ENCODE measurements at regions not wholly inside any gene's neighbourhood (a gene's known extent, or its start where the extent isn't known, plus 50 kb on each side); places are given as distances from the start of the nearest gene placed in this dataset.

DNA sequence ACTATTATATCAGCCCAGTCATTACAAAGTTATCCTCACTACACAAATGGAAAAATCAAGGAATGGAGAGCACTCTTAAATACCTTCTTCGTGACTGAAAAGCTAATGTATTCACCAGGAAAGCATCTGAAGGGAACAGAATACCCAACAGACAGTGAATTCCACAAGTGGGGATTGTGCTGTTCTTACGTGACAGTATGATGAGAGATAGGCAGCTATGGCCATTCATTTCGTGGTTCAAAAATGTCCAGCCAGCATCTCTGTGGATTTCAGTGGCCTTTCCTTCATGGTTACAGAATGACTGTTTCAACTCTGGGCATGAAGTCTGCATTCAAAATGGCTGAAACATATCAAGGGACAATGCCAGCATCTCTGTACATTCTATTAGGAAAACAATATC lies 323.8 kb downstream of the PRELID2 start:
- H4K20me1 ChIP-seq (ENCODE audit: insufficient read depth, low read length): no peaks in the 10 kb centered on the region
- no peak overlapping the region for H2AFZ ChIP-seq (ENCODE audit: low read depth, low read length)
- H3K79me2 ChIP-seq (ENCODE audit: low read length): no peaks in the 10 kb centered on the region
- no peak overlapping the region for H3K27ac ChIP-seq (ENCODE audit: low read length)
- no peak overlapping the region for H3K4me2 ChIP-seq (ENCODE audit: low read length)
- H3K4me3 ChIP-seq (ENCODE audit: low read length): no peak overlapping the region
- H3K27me3 ChIP-seq (ENCODE audit: low read depth, low read length): no peaks in the 10 kb centered on the region
- no peaks in the 10 kb centered on the region for H3K9me3 ChIP-seq (ENCODE audit: insufficient read depth, low read length)
- no peaks in the 10 kb centered on the region for H3K4me1 ChIP-seq (ENCODE audit: low read length)
- H3K36me3 ChIP-seq (replicated peaks; ENCODE audit: low read depth, low read length): no peaks in the 10 kb centered on the region
- no peak overlapping the region for H3K9ac ChIP-seq (ENCODE audit: low read length)
- TF ChIP-seq, protein P1, sequence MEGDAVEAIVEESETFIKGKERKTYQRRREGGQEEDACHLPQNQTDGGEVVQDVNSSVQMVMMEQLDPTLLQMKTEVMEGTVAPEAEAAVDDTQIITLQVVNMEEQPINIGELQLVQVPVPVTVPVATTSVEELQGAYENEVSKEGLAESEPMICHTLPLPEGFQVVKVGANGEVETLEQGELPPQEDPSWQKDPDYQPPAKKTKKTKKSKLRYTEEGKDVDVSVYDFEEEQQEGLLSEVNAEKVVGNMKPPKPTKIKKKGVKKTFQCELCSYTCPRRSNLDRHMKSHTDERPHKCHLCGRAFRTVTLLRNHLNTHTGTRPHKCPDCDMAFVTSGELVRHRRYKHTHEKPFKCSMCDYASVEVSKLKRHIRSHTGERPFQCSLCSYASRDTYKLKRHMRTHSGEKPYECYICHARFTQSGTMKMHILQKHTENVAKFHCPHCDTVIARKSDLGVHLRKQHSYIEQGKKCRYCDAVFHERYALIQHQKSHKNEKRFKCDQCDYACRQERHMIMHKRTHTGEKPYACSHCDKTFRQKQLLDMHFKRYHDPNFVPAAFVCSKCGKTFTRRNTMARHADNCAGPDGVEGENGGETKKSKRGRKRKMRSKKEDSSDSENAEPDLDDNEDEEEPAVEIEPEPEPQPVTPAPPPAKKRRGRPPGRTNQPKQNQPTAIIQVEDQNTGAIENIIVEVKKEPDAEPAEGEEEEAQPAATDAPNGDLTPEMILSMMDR (IDR thresholded peaks at IDR 0.05; ENCODE audit: low read depth, low read length): no peak
- no peak for TF ChIP-seq EZH2phosphoT487 (IDR thresholded peaks at IDR 0.05; ENCODE audit: low read depth)

DNA sequence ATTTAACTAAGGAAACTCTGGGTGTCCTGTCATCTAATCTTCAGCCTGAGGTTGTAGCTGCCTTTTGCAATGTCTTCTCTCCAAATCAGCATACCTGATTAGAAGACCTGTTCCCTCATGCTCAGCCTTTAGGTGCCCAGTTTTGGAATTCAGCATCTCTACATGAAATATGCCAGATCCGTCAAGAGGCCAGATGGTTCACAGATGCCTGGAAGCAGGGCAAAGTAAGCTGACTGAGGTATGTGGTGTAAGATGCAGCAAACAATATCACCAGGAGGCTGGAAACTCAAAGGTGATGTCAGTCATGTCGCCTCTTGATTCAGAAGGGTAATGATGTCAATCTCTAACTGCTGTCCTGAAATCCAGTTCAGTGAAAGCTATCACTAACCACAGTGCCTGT lies 324.4 kb downstream of the PRELID2 start:
- no peaks in the 10 kb centered on the region for H3K9me3 ChIP-seq (ENCODE audit: insufficient read depth, low read length)
- H4K20me1 ChIP-seq (ENCODE audit: insufficient read depth, low read length): no peaks in the 10 kb centered on the region
- no peak overlapping the region for H3K4me3 ChIP-seq (ENCODE audit: low read length)
- no peak overlapping the region for H2AFZ ChIP-seq (ENCODE audit: low read depth, low read length)
- no peaks in the 10 kb centered on the region for H3K4me1 ChIP-seq (ENCODE audit: low read length)
- no peak overlapping the region for H3K9ac ChIP-seq (ENCODE audit: low read length)
- no peak overlapping the region for H3K4me2 ChIP-seq (ENCODE audit: low read length)
- no peaks in the 10 kb centered on the region for H3K79me2 ChIP-seq (ENCODE audit: low read length)
- TF ChIP-seq, protein P1 (IDR thresholded peaks at IDR 0.05; ENCODE audit: low read depth, low read length): no peak
- TF ChIP-seq EZH2phosphoT487 (IDR thresholded peaks at IDR 0.05; ENCODE audit: low read depth): no peak
- H3K27ac ChIP-seq (ENCODE audit: low read length): no peak overlapping the region
- no peaks in the 10 kb centered on the region for H3K36me3 ChIP-seq (replicated peaks; ENCODE audit: low read depth, low read length)
- H3K27me3 ChIP-seq (ENCODE audit: low read depth, low read length): no peaks in the 10 kb centered on the region

DNA sequence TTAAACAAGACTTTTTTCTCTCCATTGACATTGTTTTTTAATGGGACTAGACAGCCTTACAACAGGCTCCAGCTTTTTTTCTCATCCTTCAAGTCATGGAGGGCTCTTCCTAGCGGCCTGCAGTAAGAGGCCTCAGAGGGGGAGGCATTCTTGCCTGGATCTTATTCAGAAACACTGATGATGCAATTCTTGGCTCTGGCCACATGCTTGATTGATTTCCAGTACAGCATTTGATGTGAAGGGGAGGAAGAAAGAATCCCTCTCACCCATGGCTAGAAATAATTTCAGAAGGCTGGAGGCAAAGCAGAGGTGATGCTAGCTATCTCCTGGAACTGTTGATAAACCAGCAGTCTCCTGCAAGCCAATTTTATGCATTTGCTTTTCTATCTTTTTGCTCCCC lies 324.8 kb downstream of the PRELID2 start:
- H3K4me1 ChIP-seq (ENCODE audit: low read length): no peaks in the 10 kb centered on the region
- no peak overlapping the region for H3K9ac ChIP-seq (ENCODE audit: low read length)
- H2AFZ ChIP-seq (ENCODE audit: low read depth, low read length): no peak overlapping the region
- H3K9me3 ChIP-seq (ENCODE audit: insufficient read depth, low read length): no peaks in the 10 kb centered on the region
- H3K4me2 ChIP-seq (ENCODE audit: low read length): no peak overlapping the region
- no peak overlapping the region for H3K27ac ChIP-seq (ENCODE audit: low read length)
- H3K27me3 ChIP-seq (ENCODE audit: low read depth, low read length): no peaks in the 10 kb centered on the region
- TF ChIP-seq EZH2phosphoT487 (IDR thresholded peaks at IDR 0.05; ENCODE audit: low read depth): no peak
- TF ChIP-seq, protein P1 (IDR thresholded peaks at IDR 0.05; ENCODE audit: low read depth, low read length): no peak
- no peaks in the 10 kb centered on the region for H3K79me2 ChIP-seq (ENCODE audit: low read length)
- no peaks in the 10 kb centered on the region for H3K36me3 ChIP-seq (replicated peaks; ENCODE audit: low read depth, low read length)
- no peaks in the 10 kb centered on the region for H4K20me1 ChIP-seq (ENCODE audit: insufficient read depth, low read length)
- H3K4me3 ChIP-seq (ENCODE audit: low read length): no peak overlapping the region

DNA sequence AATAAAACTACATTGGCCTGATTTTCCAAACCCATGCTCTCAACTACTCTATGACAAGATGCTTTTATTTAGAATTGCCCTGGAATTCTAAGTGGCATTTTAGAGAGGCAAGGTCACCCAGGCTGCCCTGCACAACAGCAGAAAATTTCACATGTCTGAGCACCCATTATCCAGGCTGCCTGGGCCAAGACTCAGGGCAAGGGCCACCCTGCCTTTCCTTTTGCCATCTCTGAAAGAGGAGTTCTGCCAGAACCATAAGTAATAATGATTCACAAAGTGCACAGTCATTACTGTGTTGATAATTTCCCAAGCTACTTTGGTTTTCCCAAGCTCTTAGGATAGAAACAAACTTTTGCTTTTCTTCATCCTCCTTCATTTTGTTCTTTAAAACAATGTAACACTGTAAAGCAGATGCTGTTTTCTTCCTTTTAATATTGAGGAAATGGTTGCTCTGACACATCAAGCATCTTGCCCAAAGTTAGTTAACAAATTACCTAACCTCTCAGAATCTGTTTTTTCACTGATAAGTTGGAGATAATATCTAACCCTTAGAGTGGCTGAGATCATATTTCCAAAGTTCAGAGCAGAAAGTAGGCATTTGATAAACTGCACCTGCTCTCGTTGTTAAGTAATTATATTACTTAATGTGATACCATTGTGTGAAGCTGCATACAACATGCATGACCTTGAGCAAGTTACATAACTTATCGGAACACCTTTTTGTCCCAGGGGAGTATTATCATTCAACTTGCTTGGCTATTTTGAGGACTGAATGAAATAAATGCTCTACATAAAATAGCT lies 325.6 kb downstream of the PRELID2 start:
- no peak overlapping the region for H3K9ac ChIP-seq (ENCODE audit: low read length)
- no peaks in the 10 kb centered on the region for H3K4me1 ChIP-seq (ENCODE audit: low read length)
- no peak overlapping the region for H3K27ac ChIP-seq (ENCODE audit: low read length)
- no peaks in the 10 kb centered on the region for H4K20me1 ChIP-seq (ENCODE audit: insufficient read depth, low read length)
- H2AFZ ChIP-seq (ENCODE audit: low read depth, low read length): no peak overlapping the region
- no peaks in the 10 kb centered on the region for H3K36me3 ChIP-seq (replicated peaks; ENCODE audit: low read depth, low read length)
- H3K79me2 ChIP-seq (ENCODE audit: low read length): no peaks in the 10 kb centered on the region
- no peaks in the 10 kb centered on the region for H3K9me3 ChIP-seq (ENCODE audit: insufficient read depth, low read length)
- no peak overlapping the region for H3K4me2 ChIP-seq (ENCODE audit: low read length)
- H3K27me3 ChIP-seq (ENCODE audit: low read depth, low read length): no peaks in the 10 kb centered on the region
- TF ChIP-seq, protein P1 (IDR thresholded peaks at IDR 0.05; ENCODE audit: low read depth, low read length): no peak
- no peak for TF ChIP-seq EZH2phosphoT487 (IDR thresholded peaks at IDR 0.05; ENCODE audit: low read depth)
- no peak overlapping the region for H3K4me3 ChIP-seq (ENCODE audit: low read length)
